GM19023 (cell line): ENCODE measurements at regions not wholly inside any gene's neighbourhood (a gene's known extent, or its start where the extent isn't known, plus 50 kb on each side); places are given as distances from the start of the nearest gene placed in this dataset.

Experiments
- ATAC-seq: cut with Tn5 transposase; IDR thresholded peaks from one replicate; pipeline ENCODE4 v1.9.1; 2021; ENCODE audit warnings: mild to moderate bottlenecking, moderate library complexity; ENCODE audit not compliant: unreplicated experiment

GRCh38 chr3:159936541-159936940, 52.1 kb upstream of the IL12A start:
- no peak for ATAC-seq

GRCh38 chr3:159937561-159938166, 51.0 kb upstream of the IL12A start:
- ATAC-seq, result no peak

DNA sequence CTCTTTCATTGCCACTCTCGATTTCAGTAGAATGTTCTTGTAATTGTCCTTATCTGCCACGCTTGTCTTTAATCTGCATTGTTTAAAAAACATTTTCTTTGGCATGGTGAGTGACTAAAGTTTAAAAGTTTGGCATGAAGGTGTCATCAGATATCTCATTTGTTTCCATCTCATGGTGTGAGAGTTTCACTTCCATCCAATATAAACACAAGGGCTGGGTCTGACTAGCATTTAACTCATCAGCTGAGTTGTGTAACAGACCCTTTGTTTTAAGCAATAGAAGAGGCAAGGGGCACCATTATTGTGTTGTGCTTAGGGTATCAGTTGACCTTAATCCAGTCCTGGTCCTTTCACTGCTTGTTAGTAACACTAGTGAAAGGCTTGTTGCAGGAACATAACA, 49.9 kb upstream of the IL12A start:
- ATAC-seq, result no peak
